Gastroesophageal sphincter (tissue), 4 donors: ENCODE measurements at regions not wholly inside any gene's neighbourhood (a gene's known extent, or its start where the extent isn't known, plus 50 kb on each side); places are given as distances from the start of the nearest gene placed in this dataset.

Experiments used
- ATAC-seq: fragments of 150-250 bp; one replicate; pipeline ENCODE4 v1.9.1; 2016; ENCODE audit warnings: mild to moderate bottlenecking, moderate library complexity
- H3K27ac ChIP-seq, 4 donors: fragments of 200-600 bp; sonication (generic) in 3 of 4; 1 replicate in 3 of 4; 2 replicates in 1 of 4; pipeline ENCODE4 v1.5.1; 2016 to 2019
- H3K27me3 ChIP-seq: fragments of 200-600 bp; sonication (generic); one replicate; pipeline ENCODE4 v1.5.1; 2019
- H3K36me3 ChIP-seq, 2 donors: fragments of 200-600 bp; sonication (generic); one replicate each; pipeline ENCODE4 v1.5.1; 2019; ENCODE audit warnings: control low read depth in 1 of 2
- H3K4me1 ChIP-seq, 3 donors: fragments of 200-600 bp; sonication (generic); 1 replicate in 2 of 3; 2 replicates in 1 of 3; pipeline ENCODE4 v1.5.1; 2016 to 2019; ENCODE audit warnings: control low read depth in 2 of 3
- H3K4me3 ChIP-seq, 2 donors: fragments of 200-600 bp; sonication (generic); one replicate each; pipeline ENCODE4 v1.5.1; 2019; ENCODE audit warnings: mild to moderate bottlenecking in 1 of 2, moderate library complexity in 1 of 2
- H3K9me3 ChIP-seq, 3 donors: fragments of 200-600 bp; sonication (generic); one replicate each; pipeline ENCODE4 v1.5.1; 2017 to 2019; ENCODE audit warnings: control low read depth in 2 of 3
- CTCF ChIP-seq, 4 experiments: fragments of 200-600 bp in 2 of 4; fragments of 450-650 bp in 2 of 4; sonication (generic) in 1 of 4; IDR thresholded peaks; one replicate each; pipeline ENCODE4 v1.5.1; 2017 to 2019; ENCODE audit warnings: antibody characterized with exemption in 4 of 4, mild to moderate bottlenecking in 2 of 4, moderate library complexity in 2 of 4
- EP300 ChIP-seq: sonication (generic); formaldehyde crosslinking; IDR thresholded peaks from one replicate; pipeline ENCODE4 v1.6.1; 2017; ENCODE audit warnings: antibody characterized with exemption, mild to moderate bottlenecking
- POLR2A ChIP-seq, 2 donors: fragments of 450-650 bp; IDR thresholded peaks; one replicate each; pipeline ENCODE4 v1.6.1; 2017; ENCODE audit warnings: antibody characterized with exemption in 2 of 2, mild to moderate bottlenecking in 2 of 2, moderate library complexity in 1 of 2
- POLR2AphosphoS5 ChIP-seq: sonication (generic); formaldehyde crosslinking; IDR thresholded peaks from one replicate; pipeline ENCODE4 v1.6.1; 2017; ENCODE audit warnings: antibody characterized with exemption
- WGBS, 2 donors: methylation state at CpG; one replicate each; pipeline ENCODE4 v1.1.5; 2018; ENCODE audit warnings: low coverage in 1 of 2; 5-methylcytosine and 5-hydroxymethylcytosine counted together

GRCh38 chr16:5738586-5738985 is 641.0 kb upstream of the EEF2KMT start:
- no peak for ATAC-seq
- 13% methylated on average over 1 of the region's 1 CpG; no CpG with 5 or more reads in 1 of the 2 donors for WGBS, 2 donors
- Histone ChIP-seq H3K27ac (no peak overlapping the region), H3K27me3 (peaks cover 6% of the 10 kb centered on the region), H3K4me1 (no peaks in the 10 kb centered on the region), H3K9me3 (no peaks in the 10 kb centered on the region), H3K36me3 (no peaks in the 10 kb centered on the region), H3K4me3 (no peak overlapping the region)
- TF ChIP-seq CTCF (IDR thresholded peaks at IDR 0.05) (no peak), EP300 (no peak), POLR2AphosphoS5 (no peak), POLR2A (IDR thresholded peaks at IDR 0.05) (no peak)

GRCh38 chr16:5736209-5736930 is 638.8 kb upstream of the EEF2KMT start:
- WGBS, 2 donors, result 17 to 48% methylated on average over 3 to 9 of the region's 13 CpGs
- H3K4me3 ChIP-seq, result no peak overlapping the region
- ATAC-seq, result no peak
- peaks cover 6% of the 10 kb centered on the region for H3K27me3 ChIP-seq
- no peak overlapping the region for H3K27ac ChIP-seq
- TF ChIP-seq POLR2AphosphoS5 (no peak), CTCF (IDR thresholded peaks at IDR 0.05) (no peak), POLR2A (IDR thresholded peaks at IDR 0.05) (no peak), EP300 (no peak)
- no peaks in the 10 kb centered on the region for H3K9me3 ChIP-seq
- no peaks in the 10 kb centered on the region for H3K36me3 ChIP-seq
- H3K4me1 ChIP-seq, result no peaks in the 10 kb centered on the region

- Histone ChIP-seq H3K36me3 (no peaks in the 10 kb centered on the region), H3K4me1 (no peaks in the 10 kb centered on the region), H3K9me3 (no peaks in the 10 kb centered on the region), H3K27ac (no peak overlapping the region), H3K27me3 (peaks cover 6% of the 10 kb centered on the region), H3K4me3 (no peak overlapping the region)
- TF ChIP-seq POLR2A (IDR thresholded peaks at IDR 0.05) (no peak), POLR2AphosphoS5 (no peak), CTCF (IDR thresholded peaks at IDR 0.05) (no peak), EP300 (no peak)
- 83 to 94% methylated on average over 4 of the region's 12 CpGs for WGBS, 2 donors
- no peak for ATAC-seq
Observed at GRCh38 chr16:5735444-5735843, 637.8 kb upstream of the EEF2KMT start.

GRCh38 chr16:5730783-5731182 is 633.2 kb upstream of the EEF2KMT start:
- WGBS, 2 donors, result 91 to 100% methylated on average over 4 of the region's 4 CpGs
- TF ChIP-seq EP300 (no peak), CTCF (IDR thresholded peaks at IDR 0.05) (no peak)
- Histone ChIP-seq H3K4me3 (no peak overlapping the region), H3K27ac (no peak overlapping the region), H3K4me1 (no peaks in the 10 kb centered on the region), H3K27me3 (no peaks in the 10 kb centered on the region), H3K36me3 (no peaks in the 10 kb centered on the region), H3K9me3 (no peaks in the 10 kb centered on the region)
- ATAC-seq, result no peak

- ATAC-seq, result no peak
- Histone ChIP-seq H3K36me3 (no peaks in the 10 kb centered on the region), H3K27ac (no peak overlapping the region), H3K4me1 (no peaks in the 10 kb centered on the region), H3K27me3 (no peaks in the 10 kb centered on the region), H3K9me3 (no peaks in the 10 kb centered on the region), H3K4me3 (no peak overlapping the region)
- 82 to 92% methylated on average over 1 to 5 of the region's 5 CpGs for WGBS, 2 donors
- no peak for TF ChIP-seq CTCF (IDR thresholded peaks at IDR 0.05)
Observed at GRCh38 chr16:5722116-5722619, 624.6 kb upstream of the EEF2KMT start.
